ENCODE measurements at regions not wholly inside any gene's neighbourhood (a gene's known extent, or its start where the extent isn't known, plus 50 kb on each side); places are given as distances from the start of the nearest gene placed in this dataset.

DNA sequence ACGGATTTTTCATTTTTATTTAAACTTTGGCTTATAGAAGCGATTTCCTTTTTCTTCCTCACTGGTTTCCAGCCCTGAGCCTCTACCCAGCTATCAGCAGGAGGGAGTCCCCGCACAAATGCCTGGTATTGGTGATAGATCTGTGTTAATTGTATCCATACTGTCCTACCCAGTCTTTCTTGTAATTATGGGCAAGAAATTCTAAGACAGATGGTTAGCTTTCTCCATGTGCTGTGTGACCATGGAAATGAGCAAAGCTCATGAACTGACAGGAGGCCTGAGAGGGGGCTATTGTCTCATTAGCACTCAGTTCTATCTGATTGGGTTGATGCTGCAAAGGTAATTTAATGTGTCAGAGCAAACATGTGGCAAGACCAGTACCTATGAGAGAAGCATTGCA is 108.1 kb upstream of the IVNS1ABP start:
- Histone ChIP-seq H2AK5ac (ENCODE audit: low read length) (no peak overlapping the region), H3K9me3 (ENCODE audit: insufficient read depth, low read depth, low read length) (no peaks in the 10 kb centered on the region), H3K79me1 (ENCODE audit: low read length) (no peaks in the 10 kb centered on the region), H4K91ac (ENCODE audit: low read depth, low read length) (no peak overlapping the region), H3K14ac (ENCODE audit: low read length) (no peak overlapping the region), H3K23ac (ENCODE audit: low read length) (no peak overlapping the region), H3K18ac (ENCODE audit: low read length) (no peak overlapping the region), H3K27me3 (ENCODE audit: insufficient read depth, low read length) (no peaks in the 10 kb centered on the region), H3K4me1 (ENCODE audit: control insufficient read depth in 1 of 2, insufficient read depth in 2 of 2, low read length in 2 of 2) (no peaks in the 10 kb centered on the region), H4K12ac (ENCODE audit: low read depth, low read length) (no peak overlapping the region), H3K4me3 (ENCODE audit: low read depth, low read length) (no peak overlapping the region), H2BK120ac (ENCODE audit: insufficient read depth, low read length, poor library complexity) (no peak overlapping the region), H3K4me2 (ENCODE audit: low read length) (no peak overlapping the region), H2AFZ (ENCODE audit: insufficient read depth, low read length, poor library complexity) (no peak overlapping the region), H3K4ac (ENCODE audit: low read depth, low read length) (no peak overlapping the region), H4K8ac (ENCODE audit: low read depth, low read length) (no peak overlapping the region), H3K79me2 (ENCODE audit: control insufficient read depth, insufficient read depth, low read length, poor library complexity) (no peaks in the 10 kb centered on the region), H3K36me3 (ENCODE audit: control insufficient read depth in 1 of 2, insufficient read depth in 2 of 2, low read length in 2 of 2) (no peaks in the 10 kb centered on the region), H2BK12ac (ENCODE audit: low read length) (no peak overlapping the region), H3K9ac (ENCODE audit: low read length) (no peak overlapping the region), H3K27ac (ENCODE audit: low read depth, low read length) (no peak overlapping the region), H2BK5ac (ENCODE audit: low read depth, low read length, poor library complexity) (no peak overlapping the region)
- WGBS (ENCODE audit: extremely low coverage, insufficient coverage, insufficient read length), result no CpG with 5 or more reads among the region's 3 CpGs
- DNase-seq, result no peak

DNA sequence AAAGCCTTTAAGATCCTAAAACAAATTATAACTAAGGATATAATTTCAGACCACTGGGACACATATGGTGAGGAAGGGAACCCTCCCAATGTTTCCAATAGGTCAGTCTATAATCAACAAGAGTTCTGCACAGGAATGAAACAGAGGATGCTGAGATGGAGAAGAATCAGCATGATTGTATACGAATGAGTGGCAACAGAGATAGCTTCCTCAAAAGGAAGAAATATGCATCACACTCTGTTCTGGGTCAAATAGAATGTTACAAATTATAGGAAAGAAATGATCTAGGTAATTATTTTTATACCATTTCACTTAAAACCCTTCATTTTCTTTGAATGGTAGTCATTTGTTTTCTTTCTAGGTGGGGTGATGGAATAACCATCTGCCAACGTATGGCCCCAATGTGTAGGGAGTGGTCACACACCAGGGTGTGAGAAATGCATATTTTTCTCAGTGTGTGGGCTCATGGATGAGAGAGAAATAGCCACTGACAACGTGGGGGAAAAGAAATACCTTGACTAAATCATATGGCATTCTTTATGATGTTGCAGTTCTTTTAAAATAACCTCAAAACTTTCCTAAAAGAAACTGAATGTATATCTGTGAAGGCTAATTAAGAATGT is 104.6 kb upstream of the IVNS1ABP start:
- Histone ChIP-seq H3K27me3 (ENCODE audit: insufficient read depth, low read length) (no peaks in the 10 kb centered on the region), H2AFZ (ENCODE audit: insufficient read depth, low read length, poor library complexity) (no peak overlapping the region), H3K27ac (ENCODE audit: low read depth, low read length) (no peak overlapping the region), H2AK5ac (ENCODE audit: low read length) (no peak overlapping the region), H4K91ac (ENCODE audit: low read depth, low read length) (no peak overlapping the region), H3K4ac (ENCODE audit: low read depth, low read length) (no peak overlapping the region), H2BK5ac (ENCODE audit: low read depth, low read length, poor library complexity) (no peak overlapping the region), H3K79me1 (ENCODE audit: low read length) (no peaks in the 10 kb centered on the region), H3K14ac (ENCODE audit: low read length) (no peak overlapping the region), H2BK120ac (ENCODE audit: insufficient read depth, low read length, poor library complexity) (no peak overlapping the region), H3K4me1 (ENCODE audit: control insufficient read depth in 1 of 2, insufficient read depth in 2 of 2, low read length in 2 of 2) (no peaks in the 10 kb centered on the region), H2BK12ac (ENCODE audit: low read length) (no peak overlapping the region), H3K4me2 (ENCODE audit: low read length) (no peak overlapping the region), H3K79me2 (ENCODE audit: control insufficient read depth, insufficient read depth, low read length, poor library complexity) (no peaks in the 10 kb centered on the region), H3K9me3 (ENCODE audit: insufficient read depth, low read depth, low read length) (no peaks in the 10 kb centered on the region), H3K36me3 (ENCODE audit: control insufficient read depth in 1 of 2, insufficient read depth in 2 of 2, low read length in 2 of 2) (no peaks in the 10 kb centered on the region), H3K23ac (ENCODE audit: low read length) (no peak overlapping the region), H3K4me3 (ENCODE audit: low read depth, low read length) (no peak overlapping the region), H4K12ac (ENCODE audit: low read depth, low read length) (no peak overlapping the region), H4K8ac (ENCODE audit: low read depth, low read length) (no peak overlapping the region), H3K9ac (ENCODE audit: low read length) (no peak overlapping the region), H3K18ac (ENCODE audit: low read length) (no peak overlapping the region)
- no peak for DNase-seq
- WGBS (ENCODE audit: extremely low coverage, insufficient coverage, insufficient read length), result no CpG with 5 or more reads among the region's 3 CpGs

DNA sequence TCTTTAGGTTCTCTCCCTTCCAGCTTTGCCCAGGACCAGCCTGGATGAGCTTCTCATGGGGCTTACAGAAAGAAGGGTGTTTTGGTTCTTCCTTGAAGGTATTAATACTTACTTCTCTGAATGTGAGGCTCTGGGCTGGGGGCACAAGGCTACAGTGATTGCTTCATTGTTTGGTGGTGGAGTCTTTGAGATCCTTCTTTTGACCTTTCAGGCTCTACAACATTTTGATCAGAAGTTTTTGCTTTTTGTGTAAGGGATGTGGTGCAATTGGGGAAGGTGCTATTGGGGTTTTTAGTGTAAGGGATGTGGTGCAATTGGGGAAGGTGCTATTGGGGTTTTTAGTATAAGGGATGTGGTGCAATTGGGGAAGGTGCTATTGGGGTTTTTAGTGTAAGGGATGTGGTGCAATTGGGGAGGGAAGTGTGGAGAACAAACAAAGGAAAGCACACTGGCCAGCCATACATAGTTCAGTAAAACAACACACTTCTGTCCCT is 103.6 kb upstream of the IVNS1ABP start:
- H3K27ac ChIP-seq (ENCODE audit: low read depth, low read length), result no peak overlapping the region
- H3K27me3 ChIP-seq (ENCODE audit: insufficient read depth, low read length), result no peaks in the 10 kb centered on the region
- no peak overlapping the region for H2BK5ac ChIP-seq (ENCODE audit: low read depth, low read length, poor library complexity)
- H3K79me2 ChIP-seq (ENCODE audit: control insufficient read depth, insufficient read depth, low read length, poor library complexity), result no peaks in the 10 kb centered on the region
- no peak overlapping the region for H4K12ac ChIP-seq (ENCODE audit: low read depth, low read length)
- no peak overlapping the region for H3K4me2 ChIP-seq (ENCODE audit: low read length)
- no peak overlapping the region for H4K91ac ChIP-seq (ENCODE audit: low read depth, low read length)
- H3K36me3 ChIP-seq (ENCODE audit: control insufficient read depth in 1 of 2, insufficient read depth in 2 of 2, low read length in 2 of 2), result no peaks in the 10 kb centered on the region
- H3K23ac ChIP-seq (ENCODE audit: low read length), result no peak overlapping the region
- no peak overlapping the region for H2AFZ ChIP-seq (ENCODE audit: insufficient read depth, low read length, poor library complexity)
- no peak overlapping the region for H3K9ac ChIP-seq (ENCODE audit: low read length)
- H3K79me1 ChIP-seq (ENCODE audit: low read length), result no peaks in the 10 kb centered on the region
- H2BK12ac ChIP-seq (ENCODE audit: low read length), result no peak overlapping the region
- DNase-seq, result no peak
- no peak overlapping the region for H3K4me3 ChIP-seq (ENCODE audit: low read depth, low read length)
- H3K18ac ChIP-seq (ENCODE audit: low read length), result no peak overlapping the region
- H3K9me3 ChIP-seq (ENCODE audit: insufficient read depth, low read depth, low read length), result no peaks in the 10 kb centered on the region
- H2BK120ac ChIP-seq (ENCODE audit: insufficient read depth, low read length, poor library complexity), result no peak overlapping the region
- H2AK5ac ChIP-seq (ENCODE audit: low read length), result no peak overlapping the region
- H3K4ac ChIP-seq (ENCODE audit: low read depth, low read length), result no peak overlapping the region
- no peak overlapping the region for H3K14ac ChIP-seq (ENCODE audit: low read length)
- no peaks in the 10 kb centered on the region for H3K4me1 ChIP-seq (ENCODE audit: control insufficient read depth in 1 of 2, insufficient read depth in 2 of 2, low read length in 2 of 2)
- H4K8ac ChIP-seq (ENCODE audit: low read depth, low read length), result no peak overlapping the region

DNA sequence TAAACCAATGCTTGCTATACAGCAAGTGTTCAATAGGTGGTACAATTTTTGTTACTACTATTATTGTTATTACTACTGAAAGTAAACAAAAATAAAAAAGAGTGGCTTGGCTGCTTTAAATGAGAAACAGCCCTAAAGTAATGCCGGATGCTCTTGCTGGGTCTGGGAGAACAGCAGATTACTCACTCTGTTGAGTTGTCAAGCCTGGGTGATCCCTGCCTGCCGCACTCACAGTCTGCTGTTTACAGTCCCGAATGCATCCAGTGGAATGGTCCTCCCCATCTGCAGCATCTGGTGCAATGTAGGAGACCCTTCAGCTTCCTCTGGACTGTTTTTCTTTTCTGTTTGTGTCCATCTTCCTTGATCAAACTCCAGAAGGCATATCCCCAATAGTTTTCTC is 102.7 kb upstream of the IVNS1ABP start:
- Histone ChIP-seq H4K91ac (ENCODE audit: low read depth, low read length) (no peak overlapping the region), H3K23ac (ENCODE audit: low read length) (no peak overlapping the region), H3K4me1 (ENCODE audit: control insufficient read depth in 1 of 2, insufficient read depth in 2 of 2, low read length in 2 of 2) (no peaks in the 10 kb centered on the region), H4K8ac (ENCODE audit: low read depth, low read length) (no peak overlapping the region), H2BK12ac (ENCODE audit: low read length) (no peak overlapping the region), H3K9ac (ENCODE audit: low read length) (no peak overlapping the region), H3K14ac (ENCODE audit: low read length) (no peak overlapping the region), H3K4me2 (ENCODE audit: low read length) (no peak overlapping the region), H3K9me3 (ENCODE audit: insufficient read depth, low read depth, low read length) (no peaks in the 10 kb centered on the region), H2BK120ac (ENCODE audit: insufficient read depth, low read length, poor library complexity) (no peak overlapping the region), H3K79me1 (ENCODE audit: low read length) (no peaks in the 10 kb centered on the region), H3K18ac (ENCODE audit: low read length) (no peak overlapping the region), H4K12ac (ENCODE audit: low read depth, low read length) (no peak overlapping the region), H3K79me2 (ENCODE audit: control insufficient read depth, insufficient read depth, low read length, poor library complexity) (no peaks in the 10 kb centered on the region), H2AK5ac (ENCODE audit: low read length) (no peak overlapping the region), H2BK5ac (ENCODE audit: low read depth, low read length, poor library complexity) (no peak overlapping the region), H3K36me3 (ENCODE audit: control insufficient read depth in 1 of 2, insufficient read depth in 2 of 2, low read length in 2 of 2) (no peaks in the 10 kb centered on the region), H3K4ac (ENCODE audit: low read depth, low read length) (no peak overlapping the region), H2AFZ (ENCODE audit: insufficient read depth, low read length, poor library complexity) (no peak overlapping the region), H3K27me3 (ENCODE audit: insufficient read depth, low read length) (no peaks in the 10 kb centered on the region), H3K27ac (ENCODE audit: low read depth, low read length) (no peak overlapping the region), H3K4me3 (ENCODE audit: low read depth, low read length) (no peak overlapping the region)
- no CpG with 5 or more reads among the region's 3 CpGs for WGBS (ENCODE audit: extremely low coverage, insufficient coverage, insufficient read length)
- DNase-seq, result no peak
